Adrenal gland (tissue), 9 donors: ENCODE measurements at regions not wholly inside any gene's neighbourhood (a gene's known extent, or its start where the extent isn't known, plus 50 kb on each side); places are given as distances from the start of the nearest gene placed in this dataset.

Experiments
- DNase-seq, 7 donors: peaks; one replicate each; pipeline ENCODE4 v3.0.0-alpha.2; 2019 to 2020
- H3K27ac ChIP-seq, 5 donors: fragments of 200-600 bp; sonication (generic) in 4 of 5; 1 replicate in 3 of 5; 2 replicates in 2 of 5; pipeline versions ENCODE4 v1.5.1 to v1.8.0; 2016 to 2020; ENCODE audit warnings: mild to moderate bottlenecking in 1 of 5
- H3K27me3 ChIP-seq: fragments of 200-600 bp; 2 replicates; pipeline ENCODE4 v1.8.0; 2021
- H3K36me3 ChIP-seq, 2 donors: fragments of 200-600 bp; replicated peaks in 1 of 2; 1 replicate in 1 of 2; 2 replicates in 1 of 2; pipeline versions ENCODE4 v1.5.1 to v1.8.0; 2018 to 2022
- H3K4me1 ChIP-seq, 2 donors: fragments of 200-600 bp; replicated peaks in 1 of 2; 1 replicate in 1 of 2; 2 replicates in 1 of 2; pipeline versions ENCODE4 v1.5.1 to v1.8.0; 2018 to 2021
- H3K4me3 ChIP-seq, 4 donors: fragments of 200-600 bp; sonication (generic) in 3 of 4; one replicate each; pipeline ENCODE4 v1.5.1; 2016 to 2018
- H3K9me3 ChIP-seq, 3 donors: fragments of 200-600 bp; sonication (generic) in 1 of 3; replicated peaks in 1 of 3; 1 replicate in 2 of 3; 2 replicates in 1 of 3; pipeline versions ENCODE4 v1.5.1 to v1.8.0; 2016 to 2021
- CTCF ChIP-seq, 6 experiments: fragments of 450-650 bp in 4 of 6; fragments of 200-600 bp in 2 of 6; sonication (generic) in 1 of 6; IDR thresholded peaks; 1 replicate in 5 of 6; 2 replicates in 1 of 6; pipeline versions ENCODE4 v1.5.1 to v1.8.0; 2016 to 2021; ENCODE audit warnings: antibody characterized with exemption in 6 of 6, mild to moderate bottlenecking in 2 of 6, moderate library complexity in 1 of 6
- POLR2A ChIP-seq, 2 donors: fragments of 450-650 bp; IDR thresholded peaks; one replicate each; pipeline ENCODE4 v1.6.1; 2017; ENCODE audit warnings: antibody characterized with exemption in 2 of 2, mild to moderate bottlenecking in 2 of 2, moderate library complexity in 1 of 2
- WGBS, 4 donors: extraction: QIAGEN DNeasy Blood & Tissue Kit in 2 of 4; methylation state at CpG; one replicate each; pipeline versions ENCODE4 v1.1.5 to v1.1.7; 2013 to 2017; 5-methylcytosine and 5-hydroxymethylcytosine counted together
- intact Hi-C, 2 donors: fragments of 100-400 bp; cut with DNase I; formaldehyde crosslinking; loops; one replicate each; pipeline versions ENCODE4 v1.14.1 to v1.15.0; 2022 to 2023
- donor health status: healthy with polysubstance abuse.
- donor health status: Bipolar disorder and iron deficiency.
- donor health status: DM: yes; HTN: yes; CAD: no.
- donor health status: DM: no; HTN: no; CAD: no.
- donor health status: DM: no; HTN: no; CAD: no.

GRCh38 chr2:134783912-134784311 lies 54.5 kb upstream of the ACMSD start:
- Histone ChIP-seq H3K36me3 (no peaks in the 10 kb centered on the region), H3K27ac (peak overlapping the region in 1 of 5 donors; percentile 31), H3K4me3 (no peak overlapping the region), H3K4me1 (peaks cover 6 to 12% of the 10 kb centered on the region in 2 donors), H3K27me3 (no peaks in the 10 kb centered on the region), H3K9me3 (no peaks in the 10 kb centered on the region)
- TF ChIP-seq CTCF (IDR thresholded peaks at IDR 0.05) (no peak), POLR2A (IDR thresholded peaks at IDR 0.05) (no peak)
- 36 to 44% (median 38%) methylated on average over 2 of the region's 2 CpGs for WGBS, 4 donors
- peak in 1 of 7 donors; percentile 21 for DNase-seq
- intact Hi-C loops, result no loop called here

GRCh38 chr2:134785659-134786430 lies 52.6 kb upstream of the ACMSD start:
- Histone ChIP-seq H3K4me1 (peaks cover 6 to 12% of the 10 kb centered on the region in 2 donors), H3K4me3 (no peak overlapping the region), H3K27me3 (no peaks in the 10 kb centered on the region), H3K36me3 (no peaks in the 10 kb centered on the region), H3K9me3 (no peaks in the 10 kb centered on the region), H3K27ac (peak overlapping the region in 2 of 5 donors; percentile 10 to 12)
- TF ChIP-seq CTCF (IDR thresholded peaks at IDR 0.05) (no peak), POLR2A (IDR thresholded peaks at IDR 0.05) (no peak)
- 71 to 83% (median 75%) methylated on average over 8 of the region's 8 CpGs for WGBS, 4 donors
- intact Hi-C loops, result no loop called here
- DNase-seq, result no peak

- Histone ChIP-seq H3K4me1 (peaks cover 0 to 6% of the 10 kb centered on the region in 2 donors), H3K27ac (no peak overlapping the region), H3K36me3 (no peaks in the 10 kb centered on the region), H3K4me3 (no peak overlapping the region), H3K27me3 (no peaks in the 10 kb centered on the region), H3K9me3 (no peaks in the 10 kb centered on the region)
- DNase-seq, result no peak
- no peak for TF ChIP-seq POLR2A (IDR thresholded peaks at IDR 0.05)
- TF ChIP-seq CTCF (IDR thresholded peaks at IDR 0.05), result no peak
- WGBS, 4 donors, result 79 to 95% (median 86%) methylated on average over 2 of the region's 2 CpGs
- intact Hi-C loops, result no loop called here
These were observed 50.0 kb upstream of the ACMSD start for GRCh38 chr2:134788417-134788816.
